B cell (primary cell): ENCODE measurements at regions not wholly inside any gene's neighbourhood (a gene's known extent, or its start where the extent isn't known, plus 50 kb on each side); places are given as distances from the start of the nearest gene placed in this dataset.

Source experiments
- ATAC-seq: fragments of 200-7000 bp; cut with Tn5 transposase; one replicate; pipeline ENCODE4 v1.10.0; 2021; ENCODE audit warnings: low read depth, mild to moderate bottlenecking, moderate number of reproducible peaks, moderate library complexity
- CTCF ChIA-PET: fragments of 350-600 bp; sonication (Branson Sonifier 250); formaldehyde crosslinking; loops from one replicate; lab custom pipeline; 2021; ENCODE audit warnings: antibody characterized with exemption, inconsistent platforms; lab: Charles Lee
- POLR2A ChIA-PET: fragments of 350-600 bp; sonication (Branson Sonifier 250); formaldehyde crosslinking; loops from one replicate; lab custom pipeline; 2021; ENCODE audit warnings: antibody characterized with exemption; lab: Charles Lee
- DNase-seq: peaks from one replicate; pipeline ENCODE4 v3.0.0; 2013
- H2AFZ ChIP-seq: 2 replicates; pipeline ENCODE4 v1.6.1; 2012; ENCODE audit warnings: mild to moderate bottlenecking, low read depth, low read length; ENCODE audit not compliant: insufficient read depth, poor library complexity, severe bottlenecking
- H3K27ac ChIP-seq, 2 donors: 1 replicate in 1 of 2; 2 replicates in 1 of 2; pipeline ENCODE4 v1.5.1; 2012 to 2013; ENCODE audit warnings: low read length in 2 of 2, mild to moderate bottlenecking in 2 of 2, moderate library complexity in 1 of 2
- H3K27me3 ChIP-seq, 4 experiments: fragments of 200-600 bp in 1 of 4; sonication (generic) in 1 of 4; replicated peaks in 1 of 4; 1 replicate in 2 of 4; 2 replicates in 2 of 4; pipeline versions ENCODE4 v1.6.1 to v1.7.0; 2013 to 2016; ENCODE audit warnings: low read length in 3 of 4, mild to moderate bottlenecking in 2 of 4, mixed read lengths in 1 of 4, moderate library complexity in 1 of 4; ENCODE audit not compliant: insufficient read depth in 4 of 4, control insufficient read depth in 3 of 4; ENCODE audit errors: control extremely low read depth in 1 of 4
- H3K36me3 ChIP-seq, 2 experiments: replicated peaks in 1 of 2; 1 replicate in 1 of 2; 2 replicates in 1 of 2; pipeline versions ENCODE4 v1.6.1 to v1.7.1; 2013; ENCODE audit warnings: low read length in 1 of 2; ENCODE audit not compliant: insufficient read depth in 2 of 2, control insufficient read depth in 1 of 2; ENCODE audit errors: control extremely low read depth in 1 of 2, extremely low read depth in 1 of 2
- H3K4me1 ChIP-seq, 2 donors: fragments of 200-600 bp in 1 of 2; sonication (generic) in 1 of 2; 1 replicate in 1 of 2; 2 replicates in 1 of 2; pipeline versions ENCODE4 v1.5.1 to v1.6.1; 2013 to 2017; ENCODE audit warnings: low read length in 2 of 2; ENCODE audit not compliant: control insufficient read depth in 2 of 2, insufficient read depth in 2 of 2
- H3K4me2 ChIP-seq: replicated peaks from 2 replicates; pipeline ENCODE3; 2012; ENCODE audit warnings: mild to moderate bottlenecking, low read depth, low read length; ENCODE audit not compliant: poor library complexity, severe bottlenecking
- H3K4me3 ChIP-seq, 5 experiments: fragments of 200-600 bp in 1 of 5; sonication (generic) in 1 of 5; 1 replicate in 3 of 5; 2 replicates in 2 of 5; pipeline versions ENCODE4 v1.5.1 to v1.7.0; 2011 to 2016; ENCODE audit warnings: low read length in 4 of 5, mild to moderate bottlenecking in 4 of 5, low read depth in 2 of 5, control low read depth in 1 of 5, moderate library complexity in 1 of 5; ENCODE audit not compliant: insufficient read depth in 1 of 5; ENCODE audit errors: control extremely low read depth in 1 of 5, extremely low read depth in 1 of 5
- H3K79me2 ChIP-seq: fragments of 200-600 bp; sonication (generic); one replicate; pipeline ENCODE4 v1.6.0; 2016; ENCODE audit warnings: low read length; ENCODE audit not compliant: control insufficient read depth, insufficient read depth
- H3K9ac ChIP-seq: fragments of 200-600 bp; sonication (generic); 2 replicates; pipeline ENCODE4 v1.6.1; 2017; ENCODE audit warnings: mild to moderate bottlenecking, low read length, moderate library complexity
- H3K9me3 ChIP-seq, 3 donors: one replicate each; pipeline versions ENCODE4 v1.6.1 to v1.7.1; 2013; ENCODE audit warnings: low read length in 2 of 3; ENCODE audit not compliant: control insufficient read depth in 2 of 3, insufficient read depth in 1 of 3; ENCODE audit errors: control extremely low read depth in 1 of 3
- H4K20me1 ChIP-seq: 2 replicates; pipeline ENCODE4 v1.6.0; 2012; ENCODE audit warnings: mild to moderate bottlenecking, low read length; ENCODE audit not compliant: insufficient read depth, control insufficient read depth, poor library complexity, severe bottlenecking
- H3K27ac Mint-ChIP-seq: one replicate; pipeline ENCODE4 v1.8.0; 2021; ENCODE audit warnings: mixed read lengths
- H3K27me3 Mint-ChIP-seq: one replicate; pipeline ENCODE4 v1.8.0; 2021; ENCODE audit warnings: mixed read lengths
- H3K4me1 Mint-ChIP-seq: one replicate; pipeline ENCODE4 v1.8.0; 2021; ENCODE audit warnings: mixed read lengths
- H3K4me3 Mint-ChIP-seq: one replicate; pipeline ENCODE4 v1.8.0; 2021; ENCODE audit warnings: mixed read lengths
- H3K9me3 Mint-ChIP-seq: one replicate; pipeline ENCODE4 v1.8.0; 2022; ENCODE audit warnings: mixed read lengths; ENCODE audit not compliant: insufficient read depth
- EZH2 ChIP-seq: IDR thresholded peaks from 2 replicates; pipeline ENCODE4 v1.6.1; 2012; ENCODE audit warnings: borderline replicate concordance, low read depth, mild to moderate bottlenecking, moderate library complexity, low read length; ENCODE audit not compliant: insufficient read depth, poor library complexity, severe bottlenecking
- WGBS: methylation state at CpG from one replicate; pipeline ENCODE4 v1.1.5; 2013; ENCODE audit warnings: missing lambda C conversion rate; ENCODE audit not compliant: insufficient coverage; 5-methylcytosine and 5-hydroxymethylcytosine counted together
- intact Hi-C: fragments of 100-400 bp; cut with micrococcal nuclease; formaldehyde crosslinking; loops from one replicate; pipeline ENCODE4 v1.10.0; 2022
- TF ChIP-seq, protein P1 (sequence below): fragments of 200-600 bp; IDR thresholded peaks from one replicate; pipeline ENCODE4 v1.8.0; 2022; ENCODE audit warnings: antibody characterized with exemption, mild to moderate bottlenecking

- Histone ChIP-seq H3K4me1 (peaks cover 0 to 5% of the 10 kb centered on the region in 2 donors), H3K4me2 (no peak overlapping the region), H4K20me1 (no peaks in the 10 kb centered on the region), H3K79me2 (no peaks in the 10 kb centered on the region), H3K36me3 (no peaks in the 10 kb centered on the region), H3K27me3 (no peaks in the 10 kb centered on the region), H3K4me3 (no peak overlapping the region), H2AFZ (no peak overlapping the region), H3K9ac (no peak overlapping the region), H3K9me3 (peaks cover 1 to 8% (median 8%) of the 10 kb centered on the region in 3 donors), H3K27ac (no peak overlapping the region)
- H3K27me3 Mint-ChIP-seq = no peaks in the 10 kb centered on the region
- peaks cover 7% of the 10 kb centered on the region for H3K4me1 Mint-ChIP-seq
- POLR2A ChIA-PET = no interaction called here
- peaks cover 13% of the 10 kb centered on the region for H3K9me3 Mint-ChIP-seq
- TF ChIP-seq EZH2 = no peak
- no peak overlapping the region for H3K27ac Mint-ChIP-seq
- WGBS = 77% methylated on average over 2 of the region's 4 CpGs
- CTCF ChIA-PET = no interaction called here
- no peak overlapping the region for H3K4me3 Mint-ChIP-seq
- no peak for ATAC-seq
- DNase-seq = no peak
- intact Hi-C loops = no loop called here
These were observed 300.9 kb downstream of the TXNL1 start for GRCh38 chr18:56337507-56337906.

DNA sequence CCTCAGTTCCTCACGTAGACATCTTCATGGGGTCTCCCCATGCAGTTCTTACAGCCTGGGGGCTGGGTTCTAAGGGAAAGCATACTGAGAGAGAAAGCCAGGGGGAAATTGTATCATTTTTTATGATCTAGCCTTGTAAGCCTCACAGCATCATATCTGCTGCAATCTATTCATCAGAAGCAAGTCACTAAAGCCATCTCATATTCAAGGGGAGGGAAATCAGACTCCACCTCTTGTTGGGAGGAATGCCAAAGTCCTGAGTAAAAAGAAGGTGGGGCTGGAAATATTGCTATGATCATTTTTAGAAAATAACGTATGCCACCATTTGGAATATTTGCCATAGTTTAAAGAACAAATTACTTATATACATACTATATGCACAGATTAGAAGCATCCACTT lies 304.6 kb downstream of the TXNL1 start:
- Histone ChIP-seq H3K4me1 (peaks cover 0 to 5% of the 10 kb centered on the region in 2 donors), H2AFZ (no peak overlapping the region), H3K79me2 (no peaks in the 10 kb centered on the region), H3K36me3 (no peaks in the 10 kb centered on the region), H4K20me1 (no peaks in the 10 kb centered on the region), H3K9me3 (peaks cover 0 to 8% (median 1%) of the 10 kb centered on the region in 3 donors), H3K4me2 (no peak overlapping the region), H3K4me3 (no peak overlapping the region), H3K27ac (no peak overlapping the region), H3K27me3 (no peaks in the 10 kb centered on the region), H3K9ac (no peak overlapping the region)
- intact Hi-C loops = no loop called here
- Mint-ChIP-seq H3K27ac (no peak overlapping the region), H3K4me1 (peaks cover 5% of the 10 kb centered on the region), H3K4me3 (no peak overlapping the region), H3K27me3 (no peaks in the 10 kb centered on the region), H3K9me3 (peaks cover 2% of the 10 kb centered on the region)
- ATAC-seq (no peak), DNase-seq (no peak)
- ChIA-PET POLR2A (no interaction called here), CTCF (no interaction called here)
- TF ChIP-seq, protein P1, sequence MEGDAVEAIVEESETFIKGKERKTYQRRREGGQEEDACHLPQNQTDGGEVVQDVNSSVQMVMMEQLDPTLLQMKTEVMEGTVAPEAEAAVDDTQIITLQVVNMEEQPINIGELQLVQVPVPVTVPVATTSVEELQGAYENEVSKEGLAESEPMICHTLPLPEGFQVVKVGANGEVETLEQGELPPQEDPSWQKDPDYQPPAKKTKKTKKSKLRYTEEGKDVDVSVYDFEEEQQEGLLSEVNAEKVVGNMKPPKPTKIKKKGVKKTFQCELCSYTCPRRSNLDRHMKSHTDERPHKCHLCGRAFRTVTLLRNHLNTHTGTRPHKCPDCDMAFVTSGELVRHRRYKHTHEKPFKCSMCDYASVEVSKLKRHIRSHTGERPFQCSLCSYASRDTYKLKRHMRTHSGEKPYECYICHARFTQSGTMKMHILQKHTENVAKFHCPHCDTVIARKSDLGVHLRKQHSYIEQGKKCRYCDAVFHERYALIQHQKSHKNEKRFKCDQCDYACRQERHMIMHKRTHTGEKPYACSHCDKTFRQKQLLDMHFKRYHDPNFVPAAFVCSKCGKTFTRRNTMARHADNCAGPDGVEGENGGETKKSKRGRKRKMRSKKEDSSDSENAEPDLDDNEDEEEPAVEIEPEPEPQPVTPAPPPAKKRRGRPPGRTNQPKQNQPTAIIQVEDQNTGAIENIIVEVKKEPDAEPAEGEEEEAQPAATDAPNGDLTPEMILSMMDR = no peak
- no CpG with 5 or more reads among the region's 2 CpGs for WGBS
